ENCODE measurements at regions not wholly inside any gene's neighbourhood (a gene's known extent, or its start where the extent isn't known, plus 50 kb on each side); places are given as distances from the start of the nearest gene placed in this dataset.

DNA sequence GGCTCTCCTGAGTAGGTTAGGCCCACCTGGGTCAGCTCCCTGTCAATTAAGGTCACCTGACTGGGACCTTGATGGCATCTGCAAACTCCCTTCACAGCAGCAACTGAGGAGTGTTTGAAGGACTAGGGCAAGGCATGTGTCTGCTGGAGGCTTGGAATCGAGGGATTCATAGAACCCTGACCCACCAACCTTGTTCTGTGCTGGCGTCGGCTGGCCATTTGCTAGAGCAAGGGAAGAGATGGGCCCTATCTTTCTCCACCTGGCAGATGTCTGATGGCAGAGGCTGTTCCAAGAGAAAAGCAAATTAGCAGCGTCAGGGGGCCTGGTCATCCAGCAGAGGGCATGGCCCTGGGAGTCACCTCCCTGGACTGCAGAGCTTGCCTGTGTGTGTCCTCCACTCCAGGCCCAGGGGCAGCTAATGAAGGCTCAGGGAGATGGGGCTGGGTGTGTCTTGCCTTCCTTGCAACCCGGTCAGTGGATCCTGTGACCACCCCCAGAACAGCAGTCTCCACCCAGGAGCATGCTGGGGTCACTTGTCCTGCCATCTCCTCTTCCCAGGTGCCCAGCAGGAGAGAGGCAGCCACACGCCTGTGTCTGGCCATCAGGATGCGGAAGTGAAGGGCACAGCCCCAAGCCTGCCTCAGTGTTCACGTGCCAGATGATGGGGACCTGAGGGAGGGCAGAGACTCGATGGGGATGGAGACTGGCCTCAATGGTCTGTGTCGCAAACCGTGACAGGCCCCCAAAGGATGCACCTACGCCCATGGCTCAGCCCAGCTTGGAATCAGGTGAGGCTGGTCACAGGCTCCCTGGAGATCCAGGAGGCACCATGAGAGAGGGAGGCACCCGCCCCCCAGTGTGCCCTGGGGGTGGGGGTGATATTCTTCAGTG, 53.9 kb downstream of the BARX1 start:
- no peaks in the 10 kb centered on the region for H3K27me3 ChIP-seq
- H3K4me3 ChIP-seq = no peak overlapping the region
- H3K36me3 ChIP-seq = no peaks in the 10 kb centered on the region
- DNase-seq = no peak
- H3K9me3 ChIP-seq = no peaks in the 10 kb centered on the region

- H3K36me3 ChIP-seq = no peaks in the 10 kb centered on the region
- H3K4me3 ChIP-seq = no peak overlapping the region
- H3K27me3 ChIP-seq = no peaks in the 10 kb centered on the region
- no peaks in the 10 kb centered on the region for H3K9me3 ChIP-seq
- DNase-seq = no peak
Observed at GRCh38 chr9:93900436-93900819, 54.7 kb downstream of the BARX1 start.

DNA sequence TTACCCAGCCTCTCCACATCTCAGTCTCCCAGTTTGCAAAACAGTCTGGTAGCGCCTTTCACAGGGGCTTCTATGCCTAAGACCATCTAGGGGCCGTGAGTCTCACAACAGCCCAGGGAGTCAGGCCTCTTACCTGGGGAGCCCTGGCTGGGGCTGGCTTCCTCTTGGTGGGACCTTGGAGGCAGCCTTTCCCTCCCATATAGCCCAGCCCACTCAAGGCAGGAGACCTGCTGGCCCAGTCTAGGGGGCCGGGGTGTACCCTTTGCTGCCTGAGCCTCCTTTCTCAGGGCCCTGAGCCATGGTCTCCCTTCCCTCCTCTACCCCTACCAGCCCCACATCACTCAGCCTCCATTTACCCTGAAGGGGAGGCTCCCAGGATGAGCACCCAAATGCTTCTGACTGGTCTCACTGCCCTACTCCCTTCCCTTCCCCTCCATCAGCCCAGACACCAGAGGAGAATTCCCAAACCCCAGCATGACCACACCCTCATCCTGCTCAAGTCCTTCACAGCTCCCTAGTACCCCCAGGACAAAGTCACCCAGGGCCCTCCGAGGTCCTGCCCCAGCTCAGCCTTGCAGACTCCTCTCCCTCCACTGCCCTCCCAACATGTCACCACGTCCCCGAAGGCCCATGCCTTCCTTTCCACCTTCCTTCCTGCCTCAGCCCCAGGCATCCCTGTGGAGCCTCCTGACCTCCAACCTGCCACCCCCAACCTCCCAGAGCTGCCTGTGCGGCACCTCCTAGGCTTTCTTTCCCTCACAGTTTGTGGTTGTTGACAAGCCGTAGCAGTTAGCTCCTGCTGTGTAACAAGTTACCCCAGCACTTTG, 55.3 kb downstream of the BARX1 start:
- no peak for DNase-seq
- H3K36me3 ChIP-seq = no peaks in the 10 kb centered on the region
- H3K9me3 ChIP-seq = no peaks in the 10 kb centered on the region
- no peak overlapping the region for H3K4me3 ChIP-seq
- H3K27me3 ChIP-seq = no peaks in the 10 kb centered on the region

- no peak overlapping the region for H3K4me3 ChIP-seq
- DNase-seq = no peak
Observed at GRCh38 chr9:93898502-93899426, 56.4 kb downstream of the BARX1 start.

GRCh38 chr9:93898026-93898425, 57.1 kb downstream of the BARX1 start:
- no peak for DNase-seq
- no peaks in the 10 kb centered on the region for H3K27me3 ChIP-seq
- no peak overlapping the region for H3K4me3 ChIP-seq
- no peaks in the 10 kb centered on the region for H3K36me3 ChIP-seq
- H3K9me3 ChIP-seq = peaks cover 1% of the 10 kb centered on the region; the same call in 1 of the 2 replicates

More at GRCh38 chr9:93898502-93899426, 56.4 kb downstream of the BARX1 start:
- no peaks in the 10 kb centered on the region for H3K9me3 ChIP-seq
- no peaks in the 10 kb centered on the region for H3K27me3 ChIP-seq
- no peaks in the 10 kb centered on the region for H3K36me3 ChIP-seq

DNA sequence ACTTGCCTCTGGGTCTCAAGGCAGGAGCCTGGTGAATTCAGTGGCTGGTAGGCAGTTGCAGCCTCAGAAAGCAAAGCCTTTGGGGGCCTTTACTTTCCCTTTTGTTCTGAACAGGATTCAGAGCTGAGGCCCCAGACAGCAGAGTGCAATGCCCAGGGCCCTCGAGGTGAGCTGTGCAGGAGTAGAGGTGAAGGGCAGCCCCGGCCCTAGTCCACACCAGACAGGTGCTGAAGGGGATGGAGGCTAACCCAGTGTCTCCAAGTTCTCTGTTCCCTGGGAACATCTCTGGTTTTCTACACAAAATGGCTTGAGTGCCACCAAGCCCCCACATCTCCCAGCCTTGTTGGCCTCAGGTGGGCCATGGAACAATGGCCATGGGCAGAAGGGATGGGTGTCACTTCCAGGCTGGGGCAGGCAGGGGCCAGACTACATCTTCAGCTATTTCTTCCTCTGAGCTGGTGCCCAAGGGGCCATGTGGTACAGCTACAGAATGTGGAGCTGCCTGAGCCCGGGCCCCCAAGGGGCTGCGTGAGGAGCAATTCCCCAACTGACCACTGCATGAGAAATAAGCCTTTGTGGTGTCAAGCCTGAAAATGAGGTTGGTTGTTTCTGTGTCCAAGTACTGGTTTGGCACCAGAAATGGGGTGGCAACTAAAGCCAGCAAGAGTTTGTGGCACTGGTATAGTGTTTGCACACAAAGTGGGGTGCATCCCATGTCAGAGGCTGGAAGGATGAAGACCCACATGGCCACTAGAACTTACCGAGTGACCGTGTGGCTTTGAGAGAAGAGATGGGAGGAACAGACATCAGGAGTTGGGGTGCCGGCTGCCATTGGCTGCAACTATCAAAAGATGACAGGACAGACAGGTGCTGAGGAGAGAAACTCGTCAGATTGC, 57.8 kb downstream of the BARX1 start:
- no peaks in the 10 kb centered on the region for H3K36me3 ChIP-seq
- peaks cover 7% of the 10 kb centered on the region; the same call in 1 of the 2 replicates for H3K9me3 ChIP-seq
- H3K4me3 ChIP-seq = no peak overlapping the region
- no peaks in the 10 kb centered on the region for H3K27me3 ChIP-seq
- no peak for DNase-seq

GRCh38 chr9:93896496-93897033, 58.6 kb downstream of the BARX1 start:
- no peak for DNase-seq
- Histone ChIP-seq H3K27me3 (no peaks in the 10 kb centered on the region), H3K4me3 (no peak overlapping the region), H3K9me3 (peaks cover 10% of the 10 kb centered on the region; the same call in 1 of the 2 replicates), H3K36me3 (no peaks in the 10 kb centered on the region)

GRCh38 chr9:93896093-93896492, 59.1 kb downstream of the BARX1 start:
- DNase-seq = no peak
- Histone ChIP-seq H3K27me3 (no peaks in the 10 kb centered on the region), H3K4me3 (no peak overlapping the region), H3K36me3 (no peaks in the 10 kb centered on the region), H3K9me3 (peaks cover 10% of the 10 kb centered on the region; the same call in 1 of the 2 replicates)

GRCh38 chr9:93895535-93895934, 59.6 kb downstream of the BARX1 start:
- no peak for DNase-seq
- Histone ChIP-seq H3K4me3 (no peak overlapping the region), H3K9me3 (peaks cover 10% of the 10 kb centered on the region; the same call in 1 of the 2 replicates)

DNA sequence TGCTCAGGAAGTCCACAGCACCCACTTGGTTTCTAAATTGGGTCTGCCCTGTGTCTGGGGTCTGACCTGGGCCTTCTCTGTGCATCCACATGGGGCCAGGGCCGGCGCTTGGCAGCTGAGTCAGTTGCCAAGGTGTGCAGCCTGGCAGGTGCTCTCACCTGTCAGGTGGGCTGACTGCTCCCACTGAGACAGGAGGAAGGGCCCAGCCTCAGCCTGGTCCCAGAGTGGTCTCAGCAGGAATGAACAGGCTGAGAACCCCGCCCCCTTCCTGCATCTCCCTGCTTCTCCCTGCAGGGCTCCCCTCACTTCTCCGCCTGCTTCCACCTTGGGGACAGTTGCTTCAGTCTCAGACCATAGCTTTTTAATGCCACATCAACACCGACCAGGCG, 60.5 kb downstream of the BARX1 start:
- Histone ChIP-seq H3K4me3 (no peak overlapping the region), H3K36me3 (no peaks in the 10 kb centered on the region), H3K27me3 (no peaks in the 10 kb centered on the region), H3K9me3 (peaks cover 10% of the 10 kb centered on the region; the same call in 1 of the 2 replicates)
- DNase-seq = no peak

More at GRCh38 chr9:93895535-93895934, 59.6 kb downstream of the BARX1 start:
- H3K36me3 ChIP-seq = no peaks in the 10 kb centered on the region
- H3K27me3 ChIP-seq = no peaks in the 10 kb centered on the region

- no peaks in the 10 kb centered on the region for H3K27me3 ChIP-seq
- no peaks in the 10 kb centered on the region for H3K36me3 ChIP-seq
- H3K4me3 ChIP-seq = no peak overlapping the region
- peaks cover 10% of the 10 kb centered on the region; the same call in 1 of the 2 replicates for H3K9me3 ChIP-seq
- no peak for DNase-seq
Observed at GRCh38 chr9:93893899-93894690, 61.1 kb downstream of the BARX1 start.

- no peak overlapping the region for H3K4me3 ChIP-seq
- peaks cover 10% of the 10 kb centered on the region; the same call in 1 of the 2 replicates for H3K9me3 ChIP-seq
- no peaks in the 10 kb centered on the region for H3K27me3 ChIP-seq
- DNase-seq = no peak
- H3K36me3 ChIP-seq = no peaks in the 10 kb centered on the region
Observed at GRCh38 chr9:93893194-93893593, 62.0 kb downstream of the BARX1 start.

DNA sequence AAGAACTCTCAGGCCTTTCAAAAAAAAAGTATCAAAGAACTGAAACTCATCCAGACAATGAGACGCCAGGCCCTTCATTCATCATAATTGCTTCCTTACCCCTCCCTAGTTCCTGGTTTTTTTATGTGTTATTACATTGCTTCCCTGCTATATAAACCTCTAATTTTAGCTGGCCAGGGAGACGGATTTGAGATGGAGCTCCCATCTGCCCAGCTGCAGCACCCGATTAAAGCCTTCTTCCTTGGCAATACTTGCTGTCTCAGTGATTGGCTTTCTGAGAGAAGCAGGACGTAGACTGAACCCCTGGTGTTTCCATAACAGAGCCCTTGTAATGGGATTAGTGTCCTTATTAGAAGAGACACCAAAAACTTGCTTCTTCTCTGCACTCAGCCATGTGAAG, 62.4 kb downstream of the BARX1 start:
- H3K36me3 ChIP-seq = no peaks in the 10 kb centered on the region
- DNase-seq = no peak

GRCh38 chr9:93891549-93892310, 63.4 kb downstream of the BARX1 start:
- Histone ChIP-seq H3K36me3 (no peaks in the 10 kb centered on the region), H3K9me3 (peaks cover 10% of the 10 kb centered on the region; the same call in 1 of the 2 replicates), H3K4me3 (no peak overlapping the region), H3K27me3 (no peaks in the 10 kb centered on the region)
- DNase-seq = no peak

More for the DNA sequence above, 62.4 kb downstream of the BARX1 start:
- H3K27me3 ChIP-seq = no peaks in the 10 kb centered on the region
- H3K4me3 ChIP-seq = no peak overlapping the region
- peaks cover 10% of the 10 kb centered on the region; the same call in 1 of the 2 replicates for H3K9me3 ChIP-seq
